GM12891 (cell line): ENCODE measurements at regions not wholly inside any gene's neighbourhood (a gene's known extent, or its start where the extent isn't known, plus 50 kb on each side); places are given as distances from the start of the nearest gene placed in this dataset.

Experiments used
- DNase-seq: peaks from one replicate; pipeline ENCODE4 v3.0.0; 2011; ENCODE audit warnings: low spot score; ENCODE audit not compliant: insufficient read length
- FAIRE-seq: peaks from 2 replicates; lab custom pipeline; 2011; peaks lifted over from hg19 to GRCh38; lab: Jason Lieb, UNC
- PAX5 ChIP-seq: IDR thresholded peaks from 2 replicates; pipeline ENCODE4 v1.6.1; 2011; ENCODE audit warnings: low read length, moderate library complexity, mild to moderate bottlenecking; ENCODE audit not compliant: insufficient read depth, severe bottlenecking
- POLR2A ChIP-seq: IDR thresholded peaks from 2 replicates; pipeline ENCODE4 v1.6.1; 2011; ENCODE audit warnings: low read depth, low read length, control low read depth
- POLR2AphosphoS5 ChIP-seq: IDR thresholded peaks from 2 replicates; pipeline ENCODE4 v1.6.1; 2011; ENCODE audit warnings: low read depth, low read length, control low read depth
- POU2F2 ChIP-seq: IDR thresholded peaks from 2 replicates; pipeline ENCODE4 v1.6.1; 2011; ENCODE audit warnings: low read depth, mild to moderate bottlenecking, control low read depth, low read length, moderate library complexity
- SPI1 ChIP-seq: IDR thresholded peaks from 2 replicates; pipeline ENCODE4 v1.6.1; 2011; ENCODE audit warnings: low read depth, low read length, control low read depth
- TAF1 ChIP-seq: IDR thresholded peaks from 2 replicates; pipeline ENCODE4 v1.6.1; 2011; ENCODE audit warnings: low read depth, low read length, control low read depth

GRCh38 chr3:168289471-168290008 lies 193.8 kb upstream of the GOLIM4 start:
- DNase-seq (no peak), FAIRE-seq (no peak)
- TF ChIP-seq POLR2A (no peak), POU2F2 (no peak), POLR2AphosphoS5 (no peak), PAX5 (no peak), SPI1 (no peak), TAF1 (no peak)

- no peak for DNase-seq
- TF ChIP-seq TAF1, result no peak
- no peak for TF ChIP-seq POU2F2
- TF ChIP-seq SPI1, result no peak
- FAIRE-seq, result no peak
Measured at GRCh38 chr3:168288511-168289401, 193.0 kb upstream of the GOLIM4 start.

GRCh38 chr3:168285506-168285905 lies 189.8 kb upstream of the GOLIM4 start:
- FAIRE-seq (no peak), DNase-seq (no peak)
- TF ChIP-seq POLR2AphosphoS5, result no peak
- no peak for TF ChIP-seq PAX5
- no peak for TF ChIP-seq POLR2A
- TF ChIP-seq SPI1, result no peak
- no peak for TF ChIP-seq POU2F2
- no peak for TF ChIP-seq TAF1

GRCh38 chr3:168284728-168285127 lies 189.0 kb upstream of the GOLIM4 start:
- no peak for FAIRE-seq

GRCh38 chr3:168275662-168276061 lies 179.9 kb upstream of the GOLIM4 start:
- TF ChIP-seq POLR2A, result no peak
- TF ChIP-seq SPI1, result no peak
- no peak for TF ChIP-seq POLR2AphosphoS5
- TF ChIP-seq POU2F2, result no peak
- TF ChIP-seq PAX5, result no peak
- TF ChIP-seq TAF1, result no peak
- DNase-seq, result no peak
- FAIRE-seq, result no peak

More at GRCh38 chr3:168284728-168285127, 189.0 kb upstream of the GOLIM4 start:
- no peak for DNase-seq
- TF ChIP-seq POLR2A, result no peak

- FAIRE-seq, result no peak
- TF ChIP-seq TAF1 (no peak), SPI1 (no peak), POLR2A (no peak), PAX5 (no peak), POLR2AphosphoS5 (no peak), POU2F2 (no peak)
- DNase-seq, result no peak
Measured at GRCh38 chr3:168273917-168274316, 178.2 kb upstream of the GOLIM4 start.

GRCh38 chr3:168273036-168273435 lies 177.3 kb upstream of the GOLIM4 start:
- FAIRE-seq (no peak), DNase-seq (no peak)
- TF ChIP-seq POLR2A (no peak), TAF1 (no peak)

GRCh38 chr3:168272343-168272985 lies 176.7 kb upstream of the GOLIM4 start:
- no peak for FAIRE-seq
- DNase-seq, result no peak
- TF ChIP-seq SPI1 (no peak), PAX5 (no peak), POU2F2 (no peak), POLR2A (no peak), TAF1 (no peak), POLR2AphosphoS5 (no peak)

- no peak for FAIRE-seq
- TF ChIP-seq PAX5, result no peak
- TF ChIP-seq SPI1, result no peak
- DNase-seq, result no peak
Measured at GRCh38 chr3:168271932-168272331, 176.2 kb upstream of the GOLIM4 start.

GRCh38 chr3:168269001-168269400 lies 173.3 kb upstream of the GOLIM4 start:
- TF ChIP-seq POU2F2 (no peak), POLR2AphosphoS5 (no peak), PAX5 (no peak), SPI1 (no peak), POLR2A (no peak), TAF1 (no peak)
- DNase-seq (no peak), FAIRE-seq (no peak)
